NCI-H146 (cell line): ENCODE measurements at regions not wholly inside any gene's neighbourhood (a gene's known extent, or its start where the extent isn't known, plus 50 kb on each side); places are given as distances from the start of the nearest gene placed in this dataset.

Source experiments
- DNase-seq: peaks from one replicate; lab custom pipeline; 2025; lab: John Stamatoyannopoulos, UW

DNA sequence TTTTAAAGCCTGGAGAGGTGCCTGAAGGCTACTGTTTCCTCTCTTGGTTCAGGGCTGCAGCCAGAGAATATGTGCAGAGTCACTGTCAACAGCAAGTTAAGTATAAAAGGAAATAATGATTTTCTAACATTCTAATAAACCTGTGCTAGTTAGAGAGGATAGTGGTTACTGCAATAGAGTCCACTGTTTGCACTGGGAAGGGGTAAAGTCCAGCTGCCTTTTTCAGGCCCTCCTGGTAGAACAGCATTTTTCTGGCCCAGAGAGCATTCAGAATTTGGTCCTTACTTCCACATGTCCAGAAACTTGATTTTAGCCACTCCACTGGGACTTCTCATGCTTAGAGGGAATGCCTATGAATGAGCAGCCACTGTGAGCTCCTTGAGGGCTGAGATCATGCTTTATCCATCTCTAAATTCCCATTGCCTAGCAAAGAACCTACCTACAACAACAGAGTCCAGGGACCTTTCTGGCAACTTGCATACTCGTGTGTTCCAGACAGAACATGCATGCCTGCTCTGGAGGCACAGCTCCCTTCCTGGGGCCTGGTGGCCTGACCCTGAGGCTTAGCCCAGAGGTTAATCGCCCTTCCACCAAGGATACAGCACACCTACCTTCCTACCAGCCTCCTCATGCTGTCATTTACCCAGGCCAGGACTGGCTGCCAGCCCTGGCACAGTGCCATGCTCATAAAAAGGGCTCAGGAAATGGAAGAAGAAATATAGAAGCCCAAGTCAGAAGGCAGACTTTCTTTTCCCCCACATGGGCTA, 50.3 kb upstream of the ATP13A3 start:
- DNase-seq: peak; percentile 43
